NB4 (cell line): ENCODE measurements at regions not wholly inside any gene's neighbourhood (a gene's known extent, or its start where the extent isn't known, plus 50 kb on each side); places are given as distances from the start of the nearest gene placed in this dataset.

ENCODE experiments used
- DNase-seq: peaks from one replicate; pipeline ENCODE4 v3.0.0; 2010; ENCODE audit warnings: low read depth
- H3K4me3 ChIP-seq: one replicate; pipeline ENCODE4 v1.5.1; 2011; ENCODE audit warnings: mild to moderate bottlenecking, low read depth, low read length, moderate library complexity
- CTCF ChIP-seq: IDR thresholded peaks from one replicate; pipeline ENCODE4 v1.5.1; 2012; ENCODE audit warnings: low read depth, low read length
- MAX ChIP-seq: IDR thresholded peaks from 2 replicates; pipeline ENCODE4 v1.6.1; 2011; ENCODE audit warnings: low read depth, low read length
- MYC ChIP-seq: IDR thresholded peaks from 2 replicates; pipeline ENCODE4 v1.6.1; 2011; ENCODE audit warnings: low read depth, low read length
- POLR2A ChIP-seq: IDR thresholded peaks from 2 replicates; pipeline ENCODE4 v1.6.1; 2011; ENCODE audit warnings: mild to moderate bottlenecking; ENCODE audit not compliant: insufficient read length; ENCODE audit errors: extremely low read depth

GRCh38 chr12:107459641-107460040, 226.0 kb upstream of the PWP1 start:
- no peak overlapping the region for H3K4me3 ChIP-seq
- DNase-seq = no peak
- TF ChIP-seq POLR2A (no peak), MAX (no peak), MYC (no peak), CTCF (no peak)

GRCh38 chr12:107461222-107461975, 224.2 kb upstream of the PWP1 start:
- H3K4me3 ChIP-seq = no peak overlapping the region
- no peak for DNase-seq
- TF ChIP-seq CTCF (no peak), MYC (no peak), POLR2A (no peak), MAX (no peak)

GRCh38 chr12:107462428-107463332, 222.9 kb upstream of the PWP1 start:
- H3K4me3 ChIP-seq = no peak overlapping the region
- no peak for DNase-seq
- no peak for TF ChIP-seq CTCF
- TF ChIP-seq POLR2A = no peak
- TF ChIP-seq MAX = no peak
- no peak for TF ChIP-seq MYC

GRCh38 chr12:107464644-107465043, 221.0 kb upstream of the PWP1 start:
- DNase-seq = no peak
- TF ChIP-seq MYC = no peak
- no peak for TF ChIP-seq POLR2A
- no peak for TF ChIP-seq MAX
- TF ChIP-seq CTCF = no peak
- no peak overlapping the region for H3K4me3 ChIP-seq

GRCh38 chr12:107465625-107466024, 220.0 kb upstream of the PWP1 start:
- TF ChIP-seq MAX (no peak), MYC (no peak), CTCF (no peak), POLR2A (no peak)
- no peak for DNase-seq
- no peak overlapping the region for H3K4me3 ChIP-seq
